ENCODE measurements at regions not wholly inside any gene's neighbourhood (a gene's known extent, or its start where the extent isn't known, plus 50 kb on each side); places are given as distances from the start of the nearest gene placed in this dataset.

DNA sequence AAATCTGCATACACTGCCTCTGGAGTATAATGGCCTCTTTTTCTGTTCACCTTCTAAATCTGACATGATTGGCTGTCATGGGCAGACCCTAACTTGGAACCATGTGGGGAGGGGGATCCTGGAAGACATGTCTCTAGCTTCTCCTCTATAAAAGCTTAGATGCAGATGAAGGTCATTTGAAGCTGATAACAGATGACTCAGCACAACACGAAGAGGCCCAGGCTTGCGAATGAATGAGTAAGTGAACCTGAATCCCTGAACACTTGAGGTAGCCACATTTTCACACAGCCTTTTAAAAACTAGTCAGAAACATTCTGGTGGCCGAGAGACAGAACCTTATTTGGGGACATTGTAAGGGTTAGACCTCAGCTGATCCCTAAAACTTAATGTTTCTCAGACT, 282.6 kb downstream of the ELAVL2 start:
- TF ChIP-seq, protein P1, sequence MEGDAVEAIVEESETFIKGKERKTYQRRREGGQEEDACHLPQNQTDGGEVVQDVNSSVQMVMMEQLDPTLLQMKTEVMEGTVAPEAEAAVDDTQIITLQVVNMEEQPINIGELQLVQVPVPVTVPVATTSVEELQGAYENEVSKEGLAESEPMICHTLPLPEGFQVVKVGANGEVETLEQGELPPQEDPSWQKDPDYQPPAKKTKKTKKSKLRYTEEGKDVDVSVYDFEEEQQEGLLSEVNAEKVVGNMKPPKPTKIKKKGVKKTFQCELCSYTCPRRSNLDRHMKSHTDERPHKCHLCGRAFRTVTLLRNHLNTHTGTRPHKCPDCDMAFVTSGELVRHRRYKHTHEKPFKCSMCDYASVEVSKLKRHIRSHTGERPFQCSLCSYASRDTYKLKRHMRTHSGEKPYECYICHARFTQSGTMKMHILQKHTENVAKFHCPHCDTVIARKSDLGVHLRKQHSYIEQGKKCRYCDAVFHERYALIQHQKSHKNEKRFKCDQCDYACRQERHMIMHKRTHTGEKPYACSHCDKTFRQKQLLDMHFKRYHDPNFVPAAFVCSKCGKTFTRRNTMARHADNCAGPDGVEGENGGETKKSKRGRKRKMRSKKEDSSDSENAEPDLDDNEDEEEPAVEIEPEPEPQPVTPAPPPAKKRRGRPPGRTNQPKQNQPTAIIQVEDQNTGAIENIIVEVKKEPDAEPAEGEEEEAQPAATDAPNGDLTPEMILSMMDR (IDR thresholded peaks at IDR 0.05), result no peak
- TF ChIP-seq POLR2AphosphoS5 (IDR thresholded peaks at IDR 0.05) (no peak), POLR2A (IDR thresholded peaks at IDR 0.05) (no peak)
- intact Hi-C loops (cut with DNase I), result no loop called here
- WGBS, result 53% methylated on average over 3 of the region's 3 CpGs
- Histone ChIP-seq H3K4me1 (replicated peaks) (no peaks in the 10 kb centered on the region), H3K27ac (no peak overlapping the region), H3K27me3 (replicated peaks; ENCODE audit: insufficient read depth) (no peaks in the 10 kb centered on the region), H3K4me3 (no peak overlapping the region), H3K9me3 (no peaks in the 10 kb centered on the region), H3K36me3 (no peaks in the 10 kb centered on the region)
- DNase-seq (ENCODE audit: low spot score), result no peak

DNA sequence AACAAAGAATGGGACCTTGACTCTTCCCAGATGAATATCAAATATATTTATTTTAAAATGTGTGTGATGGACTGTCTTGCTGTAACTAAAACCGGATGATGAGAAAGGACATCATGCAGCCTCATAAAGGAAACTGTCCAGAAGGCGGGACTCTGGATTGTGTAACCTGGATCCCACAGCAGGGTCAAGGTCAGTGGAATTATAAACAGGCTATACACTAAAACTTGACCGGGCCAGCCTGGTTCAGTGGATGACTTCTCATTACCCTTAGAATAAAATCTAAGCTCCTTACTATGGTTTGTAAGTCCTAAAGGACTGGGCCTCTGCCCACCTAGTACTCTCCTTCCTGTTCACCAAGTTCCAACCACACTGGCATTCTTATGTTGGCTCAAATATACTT, 280.3 kb downstream of the ELAVL2 start:
- no peak overlapping the region for H3K27ac ChIP-seq
- no peak overlapping the region for H3K4me3 ChIP-seq
- no peak for DNase-seq (ENCODE audit: low spot score)
- intact Hi-C loops (cut with DNase I), result no loop called here
- no peak for TF ChIP-seq POLR2AphosphoS5 (IDR thresholded peaks at IDR 0.05)
- TF ChIP-seq, protein P1 (IDR thresholded peaks at IDR 0.05), result no peak
- no peak for TF ChIP-seq POLR2A (IDR thresholded peaks at IDR 0.05)
- H3K9me3 ChIP-seq, result no peaks in the 10 kb centered on the region
- H3K36me3 ChIP-seq, result no peaks in the 10 kb centered on the region
- WGBS, result 83% methylated on average over 3 of the region's 3 CpGs
- no peaks in the 10 kb centered on the region for H3K27me3 ChIP-seq (replicated peaks; ENCODE audit: insufficient read depth)
- H3K4me1 ChIP-seq (replicated peaks), result no peaks in the 10 kb centered on the region

DNA sequence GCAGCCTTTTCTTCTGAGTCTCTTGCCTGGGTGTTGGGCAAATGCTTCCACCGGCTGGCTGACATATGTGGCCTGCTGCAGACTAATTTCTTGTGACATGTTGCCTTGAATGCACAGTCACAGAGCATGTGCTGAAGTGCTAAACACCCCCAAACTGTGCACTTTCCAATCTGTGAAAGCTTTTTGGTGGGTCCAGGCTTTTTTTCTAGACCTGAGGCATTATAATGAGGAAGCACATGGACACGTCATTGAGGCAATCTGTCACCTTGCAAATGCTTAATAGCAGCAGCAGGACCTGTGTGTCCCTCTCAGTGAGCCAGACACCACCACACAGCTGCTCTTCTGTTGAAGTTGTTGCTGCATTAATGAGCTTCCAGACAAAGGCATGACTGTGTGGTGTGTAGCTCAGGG, 274.7 kb downstream of the ELAVL2 start:
- no peaks in the 10 kb centered on the region for H3K36me3 ChIP-seq
- no peaks in the 10 kb centered on the region for H3K27me3 ChIP-seq (replicated peaks; ENCODE audit: insufficient read depth)
- H3K27ac ChIP-seq, result no peak overlapping the region
- intact Hi-C loops (cut with DNase I), result no loop called here
- no peaks in the 10 kb centered on the region for H3K9me3 ChIP-seq
- H3K4me1 ChIP-seq (replicated peaks), result no peaks in the 10 kb centered on the region
- no peak overlapping the region for H3K4me3 ChIP-seq
- no peak for TF ChIP-seq POLR2AphosphoS5 (IDR thresholded peaks at IDR 0.05)
- TF ChIP-seq POLR2A (IDR thresholded peaks at IDR 0.05), result no peak
- TF ChIP-seq, protein P1 (IDR thresholded peaks at IDR 0.05), result no peak
- no peak for DNase-seq (ENCODE audit: low spot score)
- 76% methylated on average over 2 of the region's 2 CpGs for whole genome bisulfite sequencing

DNA sequence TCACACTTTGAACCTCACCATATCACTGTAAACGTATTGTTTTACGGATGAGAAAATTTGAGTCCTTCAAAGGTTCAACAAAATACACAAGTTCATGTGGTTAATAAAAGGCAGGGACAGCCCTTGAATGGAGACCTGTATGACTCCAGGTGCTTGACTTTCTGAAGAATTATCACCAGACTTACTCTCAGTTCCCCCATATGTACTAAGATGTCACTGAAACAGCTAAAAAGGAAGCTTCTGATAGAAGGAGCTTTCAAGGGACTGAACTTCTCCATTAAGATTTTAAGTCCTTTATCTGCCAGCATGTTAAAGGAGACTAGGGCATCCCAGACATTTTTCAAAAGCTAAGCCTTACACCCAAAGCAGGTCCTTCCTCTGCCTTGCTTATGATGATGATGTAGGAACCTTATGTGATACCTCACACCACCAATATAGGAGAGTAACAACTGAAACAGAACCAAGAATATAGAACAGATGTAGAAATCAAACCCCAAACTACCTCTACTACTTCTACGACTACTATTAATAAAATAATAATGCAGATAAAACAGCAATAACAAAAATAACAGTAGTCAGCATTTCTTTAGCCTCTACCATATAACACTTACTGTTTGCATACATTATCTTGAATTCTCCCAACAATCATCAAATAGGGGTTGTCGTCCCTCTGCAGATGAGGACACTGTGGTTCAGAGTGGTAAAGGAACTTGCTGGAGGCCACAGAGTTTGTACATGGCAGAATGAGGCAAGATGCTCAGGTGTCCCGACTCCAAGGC, 273.9 kb downstream of the ELAVL2 start:
- TF ChIP-seq POLR2AphosphoS5 (IDR thresholded peaks at IDR 0.05) (no peak), POLR2A (IDR thresholded peaks at IDR 0.05) (no peak)
- TF ChIP-seq, protein P1 (IDR thresholded peaks at IDR 0.05), result no peak
- intact Hi-C loops (cut with DNase I), result no loop called here
- Histone ChIP-seq H3K36me3 (no peaks in the 10 kb centered on the region), H3K27me3 (replicated peaks; ENCODE audit: insufficient read depth) (no peaks in the 10 kb centered on the region), H3K9me3 (no peaks in the 10 kb centered on the region), H3K27ac (no peak overlapping the region), H3K4me3 (no peak overlapping the region), H3K4me1 (replicated peaks) (no peaks in the 10 kb centered on the region)
- WGBS, result 68% methylated on average over 5 of the region's 5 CpGs
- no peak for DNase-seq (ENCODE audit: low spot score)

All from prostate gland (tissue), 2 donors.